ENCODE measurements at regions not wholly inside any gene's neighbourhood (a gene's known extent, or its start where the extent isn't known, plus 50 kb on each side); places are given as distances from the start of the nearest gene placed in this dataset.

DNA sequence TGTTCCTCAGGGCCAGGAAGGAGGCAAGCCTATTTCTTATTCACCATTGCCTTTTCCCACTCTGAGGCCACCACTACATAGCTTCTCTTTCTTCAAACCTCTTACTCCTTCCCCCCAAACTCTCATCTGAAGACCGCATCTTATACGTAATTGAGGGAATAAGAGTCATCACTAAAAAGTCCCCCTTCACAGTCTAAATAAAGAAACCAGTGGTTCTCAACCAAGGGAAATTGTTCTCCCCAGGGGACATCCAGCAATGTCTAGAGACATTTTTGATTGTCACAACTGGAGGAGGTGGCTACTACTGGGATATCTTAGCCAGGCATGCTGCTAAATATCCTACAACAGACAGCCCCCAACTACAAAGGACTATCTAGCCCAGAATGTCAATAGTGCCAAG, 327.6 kb upstream of the CNR1 start:
- Histone ChIP-seq H2BK12ac (ENCODE audit: insufficient read length, low read depth, low read length) (no peak overlapping the region), H3K4me2 (ENCODE audit: insufficient read depth, insufficient read length, low read length) (no peak overlapping the region), H3K27ac (ENCODE audit: insufficient read length, low read depth, low read length) (no peak overlapping the region), H4K91ac (ENCODE audit: insufficient read length, low read depth, low read length) (no peak overlapping the region), H2AFZ (ENCODE audit: low read length) (no peak overlapping the region), H3K18ac (ENCODE audit: insufficient read length, low read depth, low read length) (no peak overlapping the region), H3K23ac (ENCODE audit: insufficient read length, low read depth, low read length) (no peak overlapping the region), H3T11ph (ENCODE audit: low read length) (no peak overlapping the region), H2BK5ac (ENCODE audit: insufficient read length, low read length) (no peak overlapping the region), H3K27me3 (ENCODE audit: insufficient read depth, low read length) (no peaks in the 10 kb centered on the region), H3K14ac (ENCODE audit: insufficient read depth, low read length) (no peak overlapping the region), H4K8ac (replicated peaks; ENCODE audit: insufficient read length, low read depth, low read length) (no peak overlapping the region), H3K9me3 (ENCODE audit: control insufficient read depth, low read depth, low read length) (no peaks in the 10 kb centered on the region), H3K56ac (ENCODE audit: insufficient read length, low read depth, low read length) (no peak overlapping the region), H3K23me2 (ENCODE audit: insufficient read length, low read depth, low read length, poor library complexity, severe bottlenecking) (no peaks in the 10 kb centered on the region), H2BK20ac (ENCODE audit: low read depth, low read length, poor library complexity, severe bottlenecking) (no peak overlapping the region), H2BK120ac (ENCODE audit: low read depth, low read length, poor library complexity, severe bottlenecking) (no peak overlapping the region), H3K4me1 (ENCODE audit: insufficient read depth, low read length) (no peaks in the 10 kb centered on the region), H3K4ac (ENCODE audit: low read depth, low read length) (no peak overlapping the region), H2BK15ac (ENCODE audit: low read depth, low read length) (no peak overlapping the region), H3K79me1 (ENCODE audit: insufficient read depth, low read depth, low read length, poor library complexity, severe bottlenecking) (no peaks in the 10 kb centered on the region), H3K9ac (ENCODE audit: extremely low read depth, insufficient read length, low read length) (no peak overlapping the region), H4K20me1 (ENCODE audit: control insufficient read depth, insufficient read depth, insufficient read length) (no peaks in the 10 kb centered on the region), H4K5ac (ENCODE audit: insufficient read length, low read depth, low read length) (no peak overlapping the region), H2AK5ac (ENCODE audit: insufficient read length, low read length) (no peak overlapping the region), H3K79me2 (ENCODE audit: insufficient read depth, low read length) (no peaks in the 10 kb centered on the region)
- Mint-ChIP-seq H3K9me3 (peaks cover 4 to 20% of the 10 kb centered on the region in 2 experiments; a peak in 4 of 5 replicates), H3K36me3 (ENCODE audit: insufficient read depth in 1 of 3, low read depth in 3 of 3) (peaks cover 0 to 5% (median 3%) of the 10 kb centered on the region in 3 experiments; a peak in 2 of 7 replicates), H3K4me3 (no peak overlapping the region), H3K27me3 (ENCODE audit: low read depth) (no peaks in the 10 kb centered on the region), H3K27ac (no peak overlapping the region), H3K4me1 (peaks cover 14 to 16% of the 10 kb centered on the region in 2 experiments)
- no peak for DNase-seq
- no CpG with 5 or more reads among the region's 2 CpGs for WGBS (ENCODE audit: extremely low coverage, insufficient read length, low lambda C conversion rate)
- TF ChIP-seq CTCF (conservative IDR thresholded peaks at IDR 0.05): no peak

Measured in H9 (cell line).